Erythroblast (primary cell): ENCODE measurements at regions not wholly inside any gene's neighbourhood (a gene's known extent, or its start where the extent isn't known, plus 50 kb on each side); places are given as distances from the start of the nearest gene placed in this dataset.

Source experiments
- GATA1 ChIP-seq: IDR thresholded peaks from 2 replicates; pipeline ENCODE4 v1.6.1; 2011; ENCODE audit warnings: low read depth, mild to moderate bottlenecking, control low read depth, low read length, moderate library complexity
- POLR2A ChIP-seq: IDR thresholded peaks from 2 replicates; pipeline ENCODE4 v1.6.1; 2011; ENCODE audit warnings: mild to moderate bottlenecking, low read length

DNA sequence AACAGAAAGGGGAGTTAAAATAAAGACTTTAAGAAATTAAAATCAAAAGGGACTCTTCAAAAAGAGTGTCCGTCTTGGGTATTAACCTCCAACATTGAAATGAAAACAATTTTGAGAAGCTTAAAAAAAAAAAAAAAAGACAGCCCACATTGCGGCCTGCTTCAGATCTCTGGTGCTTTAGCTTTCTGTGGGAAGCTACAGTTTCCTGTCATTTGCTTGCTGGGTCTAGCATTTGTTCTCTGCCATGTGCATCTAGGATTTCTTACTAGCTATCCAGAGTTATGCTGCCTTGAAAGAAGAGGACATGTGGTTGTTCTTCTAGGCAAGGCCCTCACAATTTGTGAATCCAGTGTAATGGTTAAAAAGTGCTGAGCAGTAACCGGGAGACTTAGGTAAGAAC is 375.3 kb downstream of the SLC4A3 start:
- TF ChIP-seq POLR2A (no peak), GATA1 (no peak)
